Testis (tissue), 2 donors: ENCODE measurements at regions not wholly inside any gene's neighbourhood (a gene's known extent, or its start where the extent isn't known, plus 50 kb on each side); places are given as distances from the start of the nearest gene placed in this dataset.

Source experiments
- CTCF ChIP-seq, 3 experiments: fragments of 450-650 bp in 2 of 3; fragments of 200-600 bp in 1 of 3; sonication (generic) in 1 of 3; IDR thresholded peaks; one replicate each; pipeline ENCODE4 v1.5.1; 2016 to 2019; ENCODE audit warnings: antibody characterized with exemption in 3 of 3, mild to moderate bottlenecking in 2 of 3, moderate library complexity in 1 of 3
- POLR2A ChIP-seq: fragments of 450-650 bp; IDR thresholded peaks from one replicate; pipeline ENCODE4 v1.6.1; 2017; ENCODE audit warnings: antibody characterized with exemption, mild to moderate bottlenecking, moderate library complexity

- no peak for TF ChIP-seq CTCF (IDR thresholded peaks at IDR 0.05)
- TF ChIP-seq POLR2A = no peak
These were observed 427.7 kb downstream of the CDK5RAP2 start for GRCh38 chr9:120152295-120152694.
